Esophagus squamous epithelium (tissue), 5 donors: ENCODE measurements at regions not wholly inside any gene's neighbourhood (a gene's known extent, or its start where the extent isn't known, plus 50 kb on each side); places are given as distances from the start of the nearest gene placed in this dataset.

Source experiments
- DNase-seq: peaks from one replicate; lab custom pipeline; 2025; lab: John Stamatoyannopoulos, UW
- H3K27ac ChIP-seq, 4 donors: fragments of 200-600 bp; sonication (generic); one replicate each; pipeline ENCODE4 v1.5.1; 2016 to 2019; ENCODE audit warnings: mild to moderate bottlenecking in 1 of 4
- H3K27me3 ChIP-seq, 4 donors: fragments of 200-600 bp; sonication (generic); 1 replicate in 3 of 4; 2 replicates in 1 of 4; pipeline versions ENCODE4 v1.5.1 to v1.6.0; 2017 to 2021; ENCODE audit warnings: antibody characterized with exemption in 1 of 4
- H3K36me3 ChIP-seq, 3 donors: fragments of 200-600 bp; sonication (generic); one replicate each; pipeline ENCODE4 v1.5.1; 2016 to 2019
- H3K4me1 ChIP-seq, 3 donors: fragments of 200-600 bp; sonication (generic); one replicate each; pipeline ENCODE4 v1.5.1; 2017 to 2019
- H3K4me3 ChIP-seq, 4 donors: fragments of 200-600 bp; sonication (generic); 1 replicate in 3 of 4; 2 replicates in 1 of 4; pipeline ENCODE4 v1.5.1; 2016 to 2019; ENCODE audit warnings: mild to moderate bottlenecking in 2 of 4, moderate library complexity in 1 of 4
- H3K9me3 ChIP-seq, 3 donors: fragments of 200-600 bp; sonication (generic); one replicate each; pipeline ENCODE4 v1.5.1; 2016 to 2019
- POLR2A ChIP-seq, 4 donors: fragments of 450-650 bp; IDR thresholded peaks; one replicate each; pipeline ENCODE4 v1.6.1; 2017; ENCODE audit warnings: antibody characterized with exemption in 4 of 4, mild to moderate bottlenecking in 4 of 4, moderate library complexity in 3 of 4
- WGBS, 2 donors: methylation state at CpG; one replicate each; pipeline ENCODE4 v1.1.5; 2018; 5-methylcytosine and 5-hydroxymethylcytosine counted together
- intact Hi-C: fragments of 100-400 bp; cut with DNase I; formaldehyde crosslinking; loops from one replicate; pipeline ENCODE4 v1.15.0; 2022
- TF ChIP-seq, protein P1 (sequence below), 6 experiments: fragments of 450-650 bp in 4 of 6; fragments of 200-600 bp in 2 of 6; sonication (generic) in 2 of 6; IDR thresholded peaks; one replicate each; pipeline ENCODE4 v1.5.1; 2016 to 2019; ENCODE audit warnings: antibody characterized with exemption in 6 of 6, mild to moderate bottlenecking in 4 of 6, moderate library complexity in 4 of 6
- donor health status: DM: yes; HTN: yes; CAD: no.

DNA sequence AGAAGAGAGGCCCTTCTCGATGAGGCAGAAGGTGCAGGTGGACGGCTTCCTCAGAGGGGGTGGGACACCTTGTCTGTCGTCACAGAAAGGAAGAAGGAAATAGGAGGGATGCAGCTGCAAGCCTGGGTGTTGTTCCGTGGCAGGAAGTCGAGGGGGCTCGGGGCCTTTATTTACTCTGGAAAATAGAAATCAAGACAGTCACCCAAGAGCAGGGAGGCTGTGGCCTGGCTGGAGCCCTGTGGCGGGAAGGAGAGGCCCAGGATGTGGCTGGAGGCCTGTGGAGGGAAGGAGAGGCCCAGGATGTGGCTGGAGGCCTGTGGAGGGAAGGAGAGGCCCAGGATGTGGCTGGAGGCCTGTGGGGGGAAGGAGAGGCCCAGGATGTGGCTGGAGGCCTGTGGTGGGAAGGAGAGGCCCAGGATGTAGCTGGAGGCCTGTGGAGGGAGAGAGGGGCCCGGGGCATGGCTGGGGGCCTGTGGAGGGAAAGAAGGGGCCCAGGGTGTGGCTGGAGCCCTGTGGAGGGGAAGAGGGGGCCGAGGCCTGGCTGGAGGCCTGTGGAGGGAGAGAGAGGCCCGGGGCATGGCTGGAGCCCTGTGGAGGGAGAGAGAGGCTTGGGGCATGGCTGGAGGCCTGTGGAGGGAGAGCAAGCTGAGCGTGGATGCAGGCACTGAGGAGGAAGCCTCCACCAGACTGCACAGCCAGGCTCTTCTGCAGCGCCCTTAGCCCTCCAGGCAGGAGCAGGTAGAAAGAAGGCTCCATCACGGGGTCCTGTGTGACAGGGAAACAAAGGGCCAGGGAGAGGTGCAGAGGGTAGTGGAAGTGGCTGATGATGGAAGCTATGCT, 97.3 kb upstream of the SFMBT2 start:
- no peak for DNase-seq
- no peaks in the 10 kb centered on the region for H3K9me3 ChIP-seq
- H3K36me3 ChIP-seq = no peaks in the 10 kb centered on the region
- TF ChIP-seq, protein P1, sequence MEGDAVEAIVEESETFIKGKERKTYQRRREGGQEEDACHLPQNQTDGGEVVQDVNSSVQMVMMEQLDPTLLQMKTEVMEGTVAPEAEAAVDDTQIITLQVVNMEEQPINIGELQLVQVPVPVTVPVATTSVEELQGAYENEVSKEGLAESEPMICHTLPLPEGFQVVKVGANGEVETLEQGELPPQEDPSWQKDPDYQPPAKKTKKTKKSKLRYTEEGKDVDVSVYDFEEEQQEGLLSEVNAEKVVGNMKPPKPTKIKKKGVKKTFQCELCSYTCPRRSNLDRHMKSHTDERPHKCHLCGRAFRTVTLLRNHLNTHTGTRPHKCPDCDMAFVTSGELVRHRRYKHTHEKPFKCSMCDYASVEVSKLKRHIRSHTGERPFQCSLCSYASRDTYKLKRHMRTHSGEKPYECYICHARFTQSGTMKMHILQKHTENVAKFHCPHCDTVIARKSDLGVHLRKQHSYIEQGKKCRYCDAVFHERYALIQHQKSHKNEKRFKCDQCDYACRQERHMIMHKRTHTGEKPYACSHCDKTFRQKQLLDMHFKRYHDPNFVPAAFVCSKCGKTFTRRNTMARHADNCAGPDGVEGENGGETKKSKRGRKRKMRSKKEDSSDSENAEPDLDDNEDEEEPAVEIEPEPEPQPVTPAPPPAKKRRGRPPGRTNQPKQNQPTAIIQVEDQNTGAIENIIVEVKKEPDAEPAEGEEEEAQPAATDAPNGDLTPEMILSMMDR (IDR thresholded peaks at IDR 0.05) = no peak
- no peak for TF ChIP-seq POLR2A (IDR thresholded peaks at IDR 0.05)
- no peak overlapping the region for H3K27ac ChIP-seq
- intact Hi-C loops = no loop called here
- H3K27me3 ChIP-seq = peaks cover 0 to 3% (median 0%) of the 10 kb centered on the region in 4 donors
- H3K4me3 ChIP-seq = no peak overlapping the region
- no peaks in the 10 kb centered on the region for H3K4me1 ChIP-seq
- whole genome bisulfite sequencing, 2 donors = 60 to 69% methylated on average over 12 of the region's 13 CpGs

DNA sequence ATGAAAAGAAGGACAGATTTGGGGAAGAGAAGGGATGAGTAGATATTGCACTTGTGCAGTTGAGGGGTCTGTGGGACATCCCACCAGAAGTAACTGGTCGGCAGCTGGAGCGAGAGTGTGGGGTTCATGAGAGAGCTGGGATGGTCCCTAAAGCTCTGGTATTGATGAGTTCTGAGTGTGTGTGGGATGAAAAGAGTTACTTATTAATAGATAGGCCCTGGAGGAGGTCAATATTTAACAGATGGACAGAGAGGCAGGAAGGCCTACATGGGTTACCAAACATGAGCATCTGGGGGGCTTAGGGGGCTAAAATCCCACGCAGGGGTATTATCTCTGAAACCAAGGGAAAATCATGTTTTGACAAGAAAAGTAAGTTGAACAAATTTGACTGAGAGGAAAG, 95.7 kb upstream of the SFMBT2 start:
- peaks cover 0 to 4% (median 0%) of the 10 kb centered on the region in 4 donors for H3K27me3 ChIP-seq
- no peak overlapping the region for H3K4me3 ChIP-seq
- no peak for TF ChIP-seq POLR2A (IDR thresholded peaks at IDR 0.05)
- TF ChIP-seq, protein P1 (IDR thresholded peaks at IDR 0.05) = no peak
- no peaks in the 10 kb centered on the region for H3K36me3 ChIP-seq
- no peaks in the 10 kb centered on the region for H3K9me3 ChIP-seq
- 83 to 95% methylated on average over 3 of the region's 3 CpGs for WGBS, 2 donors
- no peaks in the 10 kb centered on the region for H3K4me1 ChIP-seq
- no peak overlapping the region for H3K27ac ChIP-seq
- no peak for DNase-seq
- intact Hi-C loops = no loop called here

DNA sequence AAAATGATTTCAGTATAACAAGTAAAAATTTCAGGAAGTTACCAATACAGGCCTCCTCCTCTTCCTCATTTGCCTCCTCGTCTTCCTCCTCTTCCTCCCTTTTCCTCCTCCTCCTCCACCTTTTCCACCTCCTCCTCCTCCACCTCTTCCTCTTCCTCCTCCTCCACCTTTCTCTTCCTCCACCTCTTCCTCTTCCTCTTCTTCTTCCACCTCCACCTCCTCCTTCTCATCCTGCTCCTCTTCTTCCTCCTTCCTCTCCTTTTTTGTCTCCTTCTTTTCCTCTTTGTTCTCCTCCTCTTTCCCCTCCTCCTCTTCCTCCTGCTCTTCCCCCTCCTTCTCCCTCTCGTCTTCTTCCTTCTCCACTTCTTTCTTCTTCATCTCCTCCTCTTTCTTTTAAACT, 94.4 kb upstream of the SFMBT2 start:
- intact Hi-C loops = no loop called here
- no peaks in the 10 kb centered on the region for H3K36me3 ChIP-seq
- no peak overlapping the region for H3K4me3 ChIP-seq
- WGBS, 2 donors = 60 to 66% methylated on average over 2 of the region's 2 CpGs
- H3K27ac ChIP-seq = no peak overlapping the region
- H3K27me3 ChIP-seq = peaks cover 0 to 11% (median 0%) of the 10 kb centered on the region in 4 donors
- H3K9me3 ChIP-seq = no peaks in the 10 kb centered on the region
- TF ChIP-seq, protein P1 (IDR thresholded peaks at IDR 0.05) = no peak
- TF ChIP-seq POLR2A (IDR thresholded peaks at IDR 0.05) = no peak
- no peaks in the 10 kb centered on the region for H3K4me1 ChIP-seq
- no peak for DNase-seq

DNA sequence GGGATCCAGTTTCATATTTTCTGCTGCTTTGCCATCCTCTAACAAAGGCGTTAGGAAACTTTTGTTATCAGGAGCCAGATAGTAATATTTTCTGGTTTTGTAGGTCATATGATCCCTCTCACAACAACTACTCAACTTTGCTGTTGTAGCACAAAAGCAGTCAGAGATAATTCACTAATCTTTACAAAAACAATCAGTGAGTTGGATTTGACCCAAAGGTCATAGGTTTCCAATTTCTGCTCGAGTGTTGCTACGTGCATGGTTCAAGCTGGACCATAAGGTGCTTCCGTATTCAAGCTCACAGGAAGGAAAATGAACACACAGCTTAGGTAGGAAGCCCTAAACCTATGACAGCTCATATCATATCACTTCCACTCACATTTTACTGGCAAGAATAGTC, 92.4 kb upstream of the SFMBT2 start:
- H3K27me3 ChIP-seq = peaks cover 0 to 11% (median 0%) of the 10 kb centered on the region in 4 donors
- no peak for DNase-seq
- TF ChIP-seq, protein P1 (IDR thresholded peaks at IDR 0.05) = no peak
- TF ChIP-seq POLR2A (IDR thresholded peaks at IDR 0.05) = no peak
- no peaks in the 10 kb centered on the region for H3K36me3 ChIP-seq
- no peak overlapping the region for H3K4me3 ChIP-seq
- H3K9me3 ChIP-seq = no peaks in the 10 kb centered on the region
- no peak overlapping the region for H3K27ac ChIP-seq
- intact Hi-C loops = no loop called here
- H3K4me1 ChIP-seq = no peaks in the 10 kb centered on the region
- 65 to 72% methylated on average over 4 of the region's 4 CpGs for WGBS, 2 donors

DNA sequence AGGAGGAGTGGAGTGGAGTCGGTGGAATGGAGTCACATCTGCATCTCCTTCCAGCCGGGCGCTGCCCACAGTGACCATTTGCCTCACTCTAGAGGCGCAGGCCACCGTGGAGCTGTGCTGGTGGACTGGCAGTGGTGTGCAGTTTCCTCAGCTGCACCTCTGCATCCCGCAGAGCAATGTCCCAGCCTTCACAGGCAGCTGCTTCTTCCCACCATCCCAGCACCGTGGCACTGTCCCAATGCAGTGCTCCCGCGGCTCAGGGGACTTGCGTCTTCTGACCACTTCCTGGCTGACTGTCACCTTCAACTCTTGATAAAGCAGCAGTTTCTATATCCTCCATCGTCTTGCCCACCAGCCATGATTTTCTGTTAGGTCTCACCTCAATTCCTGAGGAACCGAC, 90.3 kb upstream of the SFMBT2 start:
- H3K27ac ChIP-seq = no peak overlapping the region
- no peak for DNase-seq
- TF ChIP-seq, protein P1 (IDR thresholded peaks at IDR 0.05) = no peak
- TF ChIP-seq POLR2A (IDR thresholded peaks at IDR 0.05) = no peak
- no peaks in the 10 kb centered on the region for H3K36me3 ChIP-seq
- peaks cover 0 to 15% (median 0%) of the 10 kb centered on the region in 4 donors for H3K27me3 ChIP-seq
- H3K4me1 ChIP-seq = no peaks in the 10 kb centered on the region
- intact Hi-C loops = no loop called here
- WGBS, 2 donors = 73 to 77% methylated on average over 8 to 10 of the region's 12 CpGs
- no peaks in the 10 kb centered on the region for H3K9me3 ChIP-seq
- H3K4me3 ChIP-seq = no peak overlapping the region
